Skeletal muscle satellite cell (primary cell): ENCODE measurements at regions not wholly inside any gene's neighbourhood (a gene's known extent, or its start where the extent isn't known, plus 50 kb on each side); places are given as distances from the start of the nearest gene placed in this dataset.
"Not testable (repeated sequence)": the region's sequence is repeated elsewhere in the genome, so short reads cannot be mapped to it uniquely, and the experiment has no call there.

Experiments
- H3K27me3 ChIP-seq: 2 replicates; pipeline ENCODE4 v1.7.0; 2013; ENCODE audit warnings: low read length; ENCODE audit not compliant: control insufficient read depth, insufficient read depth
- H3K36me3 ChIP-seq: 2 replicates; pipeline ENCODE4 v1.7.0; 2013; ENCODE audit warnings: mild to moderate bottlenecking, control low read depth, low read length; ENCODE audit not compliant: insufficient read depth
- H3K4me1 ChIP-seq: 2 replicates; pipeline ENCODE4 v1.7.0; 2013; ENCODE audit warnings: low read length; ENCODE audit not compliant: control insufficient read depth, insufficient read depth
- H3K4me2 ChIP-seq: 2 replicates; pipeline ENCODE4 v1.7.0; 2013; ENCODE audit warnings: mild to moderate bottlenecking, low read length
- H3K4me3 ChIP-seq: 2 replicates; pipeline ENCODE4 v1.7.0; 2013; ENCODE audit warnings: low read length
- H3K9ac ChIP-seq: 2 replicates; pipeline ENCODE4 v1.7.0; 2013; ENCODE audit warnings: mild to moderate bottlenecking, low read depth, low read length, moderate library complexity
- H3K9me3 ChIP-seq: replicated peaks from 2 replicates; pipeline ENCODE4 v1.7.0; 2013; ENCODE audit warnings: mild to moderate bottlenecking, control low read depth, low read length

DNA sequence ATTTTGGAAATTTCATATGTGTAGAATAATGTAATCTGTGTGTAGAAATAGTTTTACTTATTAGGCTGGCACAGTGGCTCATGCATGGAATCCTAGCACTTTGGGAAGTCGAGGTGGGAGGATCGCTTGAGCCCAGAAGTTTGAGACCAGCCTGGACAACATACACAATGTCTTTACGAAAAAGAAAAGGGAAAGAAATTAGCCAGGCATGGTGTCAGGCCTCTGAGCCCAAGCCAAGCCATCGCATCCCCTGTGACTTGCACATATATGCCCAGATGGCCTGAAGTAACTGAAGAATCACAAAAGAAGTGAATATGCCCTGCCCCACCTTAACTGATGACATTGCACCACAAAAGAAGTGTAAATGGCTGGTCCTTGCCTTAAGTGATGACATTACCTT, 491.3 kb downstream of the DISC1 start:
- H3K4me2 ChIP-seq, H3K9ac ChIP-seq, H3K4me3 ChIP-seq, H3K4me1 ChIP-seq, H3K9me3 ChIP-seq, H3K36me3 ChIP-seq, H3K27me3 ChIP-seq: not testable (repeated sequence)

DNA sequence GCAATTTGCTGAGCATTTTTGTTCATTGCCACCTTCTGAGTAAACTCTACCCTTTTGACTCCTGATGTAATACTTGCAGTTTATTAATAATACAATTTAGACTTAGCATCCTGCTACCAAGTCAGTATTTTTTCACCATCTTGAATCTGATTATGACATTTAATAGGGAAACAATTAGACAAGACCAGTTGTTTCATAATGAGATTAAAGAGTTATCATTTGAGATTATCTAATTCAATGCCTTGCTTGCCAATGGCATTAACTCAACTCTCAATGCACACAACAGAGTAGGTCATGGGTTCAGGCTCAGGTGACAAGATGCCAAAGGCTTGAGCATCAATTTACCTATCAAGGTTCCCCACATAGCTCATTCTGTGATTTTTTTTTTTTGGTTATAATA, 488.4 kb downstream of the DISC1 start:
- no peaks in the 10 kb centered on the region for H3K36me3 ChIP-seq
- H3K9ac ChIP-seq = no peak overlapping the region
- no peak overlapping the region for H3K4me2 ChIP-seq
- no peaks in the 10 kb centered on the region for H3K9me3 ChIP-seq
- H3K4me1 ChIP-seq = no peaks in the 10 kb centered on the region
- H3K27me3 ChIP-seq = no peaks in the 10 kb centered on the region
- H3K4me3 ChIP-seq = no peak overlapping the region

DNA sequence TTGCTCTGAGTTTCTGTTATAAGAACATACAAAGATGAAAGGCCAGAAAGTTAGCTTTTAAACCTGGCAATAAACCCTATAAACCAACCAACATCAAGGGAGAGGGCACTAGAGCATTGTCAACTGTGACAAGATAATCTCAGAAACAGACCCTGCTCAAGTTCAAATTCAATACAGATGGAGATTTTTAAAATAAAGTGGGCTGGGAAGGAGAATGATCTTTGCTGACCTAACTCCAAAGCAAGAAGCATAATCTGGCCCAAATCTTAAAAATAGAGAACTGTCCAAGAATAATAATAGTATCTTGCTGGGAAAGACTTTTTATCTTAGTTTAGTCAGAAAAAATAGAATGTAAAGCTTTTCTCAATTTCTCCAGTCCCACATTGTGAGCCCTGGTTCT, 485.5 kb downstream of the DISC1 start:
- no peak overlapping the region for H3K4me2 ChIP-seq
- no peaks in the 10 kb centered on the region for H3K36me3 ChIP-seq
- H3K9ac ChIP-seq = no peak overlapping the region
- H3K4me3 ChIP-seq = no peak overlapping the region
- no peaks in the 10 kb centered on the region for H3K27me3 ChIP-seq
- H3K4me1 ChIP-seq = no peaks in the 10 kb centered on the region
- H3K9me3 ChIP-seq = no peaks in the 10 kb centered on the region

DNA sequence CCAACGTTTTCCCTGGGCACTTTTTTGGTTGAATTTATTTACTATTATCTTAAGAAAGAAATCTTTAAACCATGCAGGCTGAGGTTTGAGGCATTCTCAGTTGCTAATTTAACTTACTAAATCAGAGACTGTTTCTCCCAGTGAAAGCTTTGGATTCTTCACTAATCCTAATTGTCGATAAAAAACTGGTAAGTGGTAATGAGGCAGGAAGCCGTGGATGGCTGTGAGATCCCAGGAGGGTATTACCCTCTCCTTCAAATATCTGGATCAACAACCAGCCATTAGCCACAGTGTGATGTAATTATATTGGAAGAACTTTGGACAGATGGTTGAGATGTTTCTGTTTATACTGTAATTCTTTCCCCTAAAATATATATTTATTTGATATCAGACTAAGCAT, 485.0 kb downstream of the DISC1 start:
- H3K27me3 ChIP-seq = no peaks in the 10 kb centered on the region
- no peak overlapping the region for H3K4me3 ChIP-seq
- H3K4me2 ChIP-seq = no peak overlapping the region
- H3K4me1 ChIP-seq = no peaks in the 10 kb centered on the region
- H3K9ac ChIP-seq = no peak overlapping the region
- H3K36me3 ChIP-seq = no peaks in the 10 kb centered on the region
- H3K9me3 ChIP-seq = no peaks in the 10 kb centered on the region

DNA sequence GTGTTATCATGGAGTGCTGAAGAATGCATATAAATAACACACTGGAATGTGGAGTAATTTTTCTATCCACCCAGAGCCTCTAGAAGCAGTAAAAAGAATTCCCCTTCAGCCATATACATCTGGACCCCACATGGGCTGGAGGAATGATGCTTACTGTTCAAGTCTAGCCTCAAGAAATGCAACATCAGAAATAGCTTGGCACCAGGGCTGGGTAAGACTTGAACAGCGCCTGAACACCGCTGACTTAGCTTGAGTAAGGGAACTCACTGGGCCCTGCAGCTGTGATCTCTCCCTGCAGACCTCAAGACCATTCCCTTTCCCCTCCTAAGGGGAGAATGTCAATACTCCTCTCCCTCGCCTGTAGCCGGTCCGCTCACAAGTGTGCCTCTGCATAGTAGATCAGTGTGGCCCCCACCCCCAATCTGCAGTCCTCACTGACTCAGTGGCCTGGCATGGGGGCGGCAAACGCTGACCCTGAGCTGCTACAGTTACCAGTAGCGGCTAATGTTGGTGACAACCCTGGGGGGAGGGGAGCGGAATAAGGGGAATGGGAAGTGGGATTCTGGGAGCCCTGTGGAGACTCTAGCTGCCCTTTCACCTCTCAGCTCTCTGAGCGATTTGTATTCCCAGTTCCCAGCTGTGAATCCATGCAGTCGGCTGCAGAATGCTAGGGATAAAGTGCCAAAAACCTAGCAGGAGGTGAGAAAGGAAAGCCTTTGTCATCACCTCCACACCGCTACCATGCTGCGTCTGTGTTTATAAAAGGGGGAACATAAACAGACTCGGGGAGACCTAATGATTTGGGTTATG, 483.9 kb downstream of the DISC1 start:
- Histone ChIP-seq H3K36me3 (no peaks in the 10 kb centered on the region), H3K9ac (no peak overlapping the region), H3K27me3 (no peaks in the 10 kb centered on the region), H3K4me3 (no peak overlapping the region), H3K4me1 (no peaks in the 10 kb centered on the region), H3K9me3 (no peaks in the 10 kb centered on the region), H3K4me2 (no peak overlapping the region)

DNA sequence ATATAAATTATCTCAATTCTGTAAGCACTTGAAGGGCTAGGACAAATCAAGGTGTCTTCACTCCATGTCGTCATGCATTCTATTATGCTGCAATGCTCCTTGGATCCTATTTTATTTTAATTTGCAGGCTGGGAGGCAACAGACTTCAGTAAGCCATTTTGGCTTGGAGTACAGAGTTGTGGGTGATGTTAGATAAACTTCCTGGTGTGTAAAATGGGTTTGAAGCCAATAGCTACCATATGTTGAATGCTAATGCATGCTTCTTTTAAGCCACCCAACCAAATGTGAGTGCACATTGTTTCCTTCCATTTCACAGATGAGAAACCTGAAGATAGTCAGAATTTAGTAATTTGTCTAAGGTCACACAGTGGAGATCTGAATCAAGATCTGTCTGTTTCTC, 482.8 kb downstream of the DISC1 start:
- H3K4me2 ChIP-seq = no peak overlapping the region
- H3K4me1 ChIP-seq = no peaks in the 10 kb centered on the region
- no peak overlapping the region for H3K9ac ChIP-seq
- no peak overlapping the region for H3K4me3 ChIP-seq
- no peaks in the 10 kb centered on the region for H3K9me3 ChIP-seq
- no peaks in the 10 kb centered on the region for H3K36me3 ChIP-seq
- no peaks in the 10 kb centered on the region for H3K27me3 ChIP-seq

DNA sequence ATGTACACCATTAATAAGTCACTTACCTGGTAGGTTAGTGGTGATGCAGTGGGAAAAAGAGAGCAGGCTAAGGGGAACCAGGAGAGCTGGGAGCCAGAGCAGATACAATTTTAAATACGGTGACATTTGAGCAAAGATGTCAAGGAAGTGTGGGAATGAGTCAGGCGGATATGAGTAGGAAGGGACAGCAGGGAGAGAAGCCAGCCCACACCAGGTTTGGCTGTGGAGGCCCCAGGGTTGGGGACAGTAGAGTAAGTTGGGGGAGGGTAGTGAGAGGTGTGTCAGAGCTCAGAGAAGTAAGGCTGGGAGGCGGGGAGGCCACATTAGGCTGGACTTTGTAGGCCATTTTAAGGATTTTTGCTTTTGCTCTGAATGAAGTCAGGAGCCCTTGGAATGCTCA, 482.0 kb downstream of the DISC1 start:
- no peak overlapping the region for H3K4me3 ChIP-seq
- H3K9me3 ChIP-seq = no peaks in the 10 kb centered on the region
- H3K36me3 ChIP-seq = no peaks in the 10 kb centered on the region
- H3K9ac ChIP-seq = no peak overlapping the region
- H3K27me3 ChIP-seq = no peaks in the 10 kb centered on the region
- H3K4me1 ChIP-seq = no peaks in the 10 kb centered on the region
- no peak overlapping the region for H3K4me2 ChIP-seq

DNA sequence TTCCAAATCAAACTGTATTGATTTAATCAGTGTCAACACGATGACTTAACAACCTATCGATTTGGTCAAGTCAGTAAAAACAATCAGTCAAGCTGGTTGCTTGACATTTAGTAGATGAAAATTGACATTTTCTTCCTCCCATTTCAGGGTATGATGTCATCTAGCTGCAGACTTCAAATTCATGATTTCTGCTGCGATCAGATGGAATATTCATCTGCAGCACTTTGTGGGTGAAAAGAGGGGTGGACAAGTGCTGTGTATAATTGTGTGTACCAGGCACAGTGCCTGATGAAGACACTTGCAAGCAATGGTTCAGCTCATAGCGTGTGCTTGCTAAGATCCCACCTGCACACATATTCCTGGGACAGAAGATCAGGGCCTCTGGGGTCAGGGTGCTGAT, 479.8 kb downstream of the DISC1 start:
- Histone ChIP-seq H3K9ac (no peak overlapping the region), H3K27me3 (no peaks in the 10 kb centered on the region), H3K4me1 (no peaks in the 10 kb centered on the region), H3K36me3 (no peaks in the 10 kb centered on the region), H3K9me3 (no peaks in the 10 kb centered on the region), H3K4me2 (no peak overlapping the region), H3K4me3 (no peak overlapping the region)

DNA sequence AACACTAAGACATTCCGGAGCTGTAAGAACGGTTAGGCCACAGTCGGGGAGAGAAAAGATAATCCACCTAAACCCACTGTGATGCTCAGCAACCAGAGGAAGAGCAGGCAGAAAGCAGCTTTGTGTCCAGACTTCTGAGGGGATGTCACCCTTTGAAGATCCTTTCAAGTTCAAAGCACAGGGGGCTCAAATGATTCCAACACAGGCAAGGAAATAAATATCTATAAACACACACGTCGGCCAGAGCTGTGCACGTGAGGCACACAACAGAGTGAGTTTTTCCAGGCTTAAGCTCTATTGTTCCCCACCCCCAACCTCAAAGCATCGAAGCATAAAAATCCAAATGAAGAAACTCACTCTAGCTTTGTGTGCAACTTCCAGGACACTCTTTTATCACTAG, 479.0 kb downstream of the DISC1 start:
- Histone ChIP-seq H3K36me3 (no peaks in the 10 kb centered on the region), H3K9ac (no peak overlapping the region), H3K4me2 (no peak overlapping the region), H3K4me1 (no peaks in the 10 kb centered on the region), H3K4me3 (no peak overlapping the region), H3K27me3 (no peaks in the 10 kb centered on the region), H3K9me3 (no peaks in the 10 kb centered on the region)

DNA sequence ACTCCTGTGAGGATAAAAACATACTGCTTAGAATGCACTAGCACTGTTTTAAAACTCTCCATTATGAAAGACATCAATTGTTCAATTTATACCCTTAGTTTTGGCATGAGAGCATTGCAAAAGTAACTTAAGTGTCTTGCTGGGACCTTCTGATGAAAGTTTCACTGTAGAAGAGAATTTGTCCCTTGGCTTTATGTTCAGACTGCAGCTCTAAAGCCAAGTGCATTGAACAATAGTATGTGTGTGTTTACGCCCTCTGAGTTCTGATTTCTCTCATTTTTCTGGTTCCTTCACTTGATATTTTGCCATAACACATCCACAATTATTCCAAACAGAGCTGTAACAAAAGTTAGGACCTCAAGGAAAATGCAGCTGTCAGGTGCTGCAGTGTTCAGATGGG, 474.6 kb downstream of the DISC1 start:
- Histone ChIP-seq H3K9ac (no peak overlapping the region), H3K4me3 (no peak overlapping the region), H3K9me3 (no peaks in the 10 kb centered on the region), H3K4me2 (no peak overlapping the region), H3K27me3 (no peaks in the 10 kb centered on the region), H3K36me3 (no peaks in the 10 kb centered on the region), H3K4me1 (no peaks in the 10 kb centered on the region)

DNA sequence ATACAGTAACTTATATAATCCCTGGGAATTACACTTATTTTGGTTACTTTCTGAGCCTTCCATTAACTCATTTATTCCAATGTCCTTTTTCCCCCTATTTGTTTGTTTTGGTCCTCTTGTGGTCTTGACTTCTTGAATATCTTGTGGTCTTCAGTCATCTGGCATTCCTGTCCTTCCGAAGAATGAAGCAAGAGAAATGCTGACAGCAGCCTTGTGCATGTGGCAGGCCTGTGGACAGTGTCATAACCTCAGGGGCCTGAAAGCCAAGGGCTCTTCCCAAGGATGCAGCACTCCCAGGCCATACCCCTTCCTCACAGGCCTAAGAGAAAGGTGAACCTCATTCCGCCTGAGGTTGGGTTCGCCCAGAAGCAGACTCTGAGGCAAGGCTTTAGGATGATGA, 470.2 kb downstream of the DISC1 start:
- H3K27me3 ChIP-seq = no peaks in the 10 kb centered on the region
- no peaks in the 10 kb centered on the region for H3K9me3 ChIP-seq
- H3K36me3 ChIP-seq = no peaks in the 10 kb centered on the region
- no peak overlapping the region for H3K4me3 ChIP-seq
- H3K9ac ChIP-seq = no peak overlapping the region
- no peak overlapping the region for H3K4me2 ChIP-seq
- H3K4me1 ChIP-seq = no peaks in the 10 kb centered on the region
